GM19025 (cell line): ENCODE measurements at regions not wholly inside any gene's neighbourhood (a gene's known extent, or its start where the extent isn't known, plus 50 kb on each side); places are given as distances from the start of the nearest gene placed in this dataset.
"Not testable (repeated sequence)": the region's sequence is repeated elsewhere in the genome, so short reads cannot be mapped to it uniquely, and the experiment has no call there.

ENCODE experiments used
- ATAC-seq: cut with Tn5 transposase; IDR thresholded peaks from one replicate; pipeline ENCODE4 v1.9.1; 2021; ENCODE audit warnings: mild to moderate bottlenecking, low read depth, moderate library complexity; ENCODE audit not compliant: unreplicated experiment

GRCh38 chr14:106129904-106130661 lies 603.7 kb downstream of the TMEM121 start:
- ATAC-seq = not testable (repeated sequence)

- ATAC-seq = not testable (repeated sequence)
Observed at GRCh38 chr14:106133126-106133525, 606.7 kb downstream of the TMEM121 start.

GRCh38 chr14:106134886-106135285 lies 608.5 kb downstream of the TMEM121 start:
- ATAC-seq = no peak

GRCh38 chr14:106141242-106142220 lies 615.1 kb downstream of the TMEM121 start:
- no peak for ATAC-seq

GRCh38 chr14:106145731-106146130 lies 619.3 kb downstream of the TMEM121 start:
- not testable (repeated sequence) for ATAC-seq

GRCh38 chr14:106153362-106153955 lies 627.1 kb downstream of the TMEM121 start:
- ATAC-seq = not testable (repeated sequence)

- ATAC-seq = no peak
Observed at GRCh38 chr14:106163316-106163715, 636.9 kb downstream of the TMEM121 start.

- not testable (repeated sequence) for ATAC-seq
Observed at GRCh38 chr14:106163812-106164211, 637.4 kb downstream of the TMEM121 start.

GRCh38 chr14:106166232-106166631 lies 639.8 kb downstream of the TMEM121 start:
- no peak for ATAC-seq

GRCh38 chr14:106166650-106167204 lies 640.3 kb downstream of the TMEM121 start:
- ATAC-seq = no peak

- ATAC-seq = not testable (repeated sequence)
Observed at GRCh38 chr14:106170163-106170658, 643.8 kb downstream of the TMEM121 start.

- ATAC-seq = no peak
Observed at GRCh38 chr14:106174206-106174605, 647.8 kb downstream of the TMEM121 start.

- not testable (repeated sequence) for ATAC-seq
Observed at GRCh38 chr14:106177266-106178246, 651.2 kb downstream of the TMEM121 start.

GRCh38 chr14:106179761-106180160 lies 653.4 kb downstream of the TMEM121 start:
- no peak for ATAC-seq

GRCh38 chr14:106184771-106185170 lies 658.4 kb downstream of the TMEM121 start:
- not testable (repeated sequence) for ATAC-seq

GRCh38 chr14:106185174-106185836 lies 658.9 kb downstream of the TMEM121 start:
- ATAC-seq = not testable (repeated sequence)

- ATAC-seq = no peak
Observed at GRCh38 chr14:106185837-106186233, 659.5 kb downstream of the TMEM121 start.

- no peak for ATAC-seq
Observed at GRCh38 chr14:106187216-106187615, 660.8 kb downstream of the TMEM121 start.

GRCh38 chr14:106192701-106193100 lies 666.3 kb downstream of the TMEM121 start:
- ATAC-seq = not testable (repeated sequence)
